GM23338 (cell line): ENCODE measurements at regions not wholly inside any gene's neighbourhood (a gene's known extent, or its start where the extent isn't known, plus 50 kb on each side); places are given as distances from the start of the nearest gene placed in this dataset.

ENCODE experiments used
- CTCF ChIP-seq, 2 experiments: fragments of 200-600 bp in 1 of 2; sonication (generic) in 1 of 2; conservative IDR thresholded peaks; 2 replicates each; pipeline versions ENCODE4 v1.5.1 to v1.6.1; 2016 to 2017; ENCODE audit warnings: antibody characterized with exemption in 2 of 2, low read depth in 2 of 2, mild to moderate bottlenecking in 2 of 2, moderate library complexity in 1 of 2
- EZH2 ChIP-seq: fragments of 200-600 bp; sonication (generic); IDR thresholded peaks from one replicate; pipeline ENCODE4 v1.8.0; 2017; ENCODE audit warnings: antibody characterized with exemption, mild to moderate bottlenecking, low read depth; ENCODE audit not compliant: unreplicated experiment
- EZH2phosphoT487 ChIP-seq: fragments of 200-600 bp; sonication (generic); IDR thresholded peaks from one replicate; pipeline ENCODE4 v1.8.1; 2018; ENCODE audit warnings: antibody characterized with exemption; ENCODE audit not compliant: unreplicated experiment

GRCh38 chr18:30334781-30335180, 707.8 kb downstream of the DSC3 start:
- TF ChIP-seq CTCF (conservative IDR thresholded peaks at IDR 0.05; ENCODE audit: low read depth in 2 of 2) (no peak), EZH2 (no peak), EZH2phosphoT487 (no peak)
